IMR-90 (cell line): ENCODE measurements at regions not wholly inside any gene's neighbourhood (a gene's known extent, or its start where the extent isn't known, plus 50 kb on each side); places are given as distances from the start of the nearest gene placed in this dataset.

Source experiments
- ATAC-seq: fragments of 200-7000 bp; cut with Tn5 transposase; 2 replicates; pipeline ENCODE4 v1.9.1; 2020; ENCODE audit warnings: low read depth, mild to moderate bottlenecking, moderate library complexity
- BruUV-seq: library from RNA; stranded (reverse); fragments of 400-500 nt; replicated peaks from 2 replicates; lab custom pipeline; 2021; lab: Mats Ljungman, UMichigan
- CTCF ChIA-PET: fragments of 300-600 bp; formaldehyde crosslinking; extraction: SDS; loops from one replicate; lab custom pipeline; 2021; ENCODE audit warnings: antibody characterized with exemption; lab: Yijun Ruan, JAX
- POLR2A ChIA-PET: fragments of 300-600 bp; sonication (Branson Sonifier 250); formaldehyde crosslinking; loops from one replicate; lab custom pipeline; 2022; ENCODE audit warnings: antibody characterized with exemption; ENCODE audit not compliant: unreplicated experiment; lab: Charles Lee
- DNase-seq: peaks from one replicate; pipeline ENCODE4 v3.0.0; 2013
- H2AFZ ChIP-seq: replicated peaks from 2 replicates; pipeline ENCODE3; 2013; ENCODE audit warnings: low read length, mild to moderate bottlenecking; ENCODE audit not compliant: poor library complexity
- H2AK5ac ChIP-seq: 2 replicates; pipeline ENCODE4 v1.6.1; 2013; ENCODE audit warnings: low read depth, low read length, inconsistent platforms
- H2AK9ac ChIP-seq: replicated peaks from 2 replicates; pipeline ENCODE3; 2013; ENCODE audit warnings: mild to moderate bottlenecking, low read depth, low read length, moderate library complexity; ENCODE audit not compliant: poor library complexity
- H2BK120ac ChIP-seq: 2 replicates; pipeline ENCODE4 v1.6.1; 2013; ENCODE audit warnings: low read depth, low read length, inconsistent platforms
- H2BK15ac ChIP-seq: 3 replicates; pipeline ENCODE4 v1.6.1; 2013; ENCODE audit warnings: low read depth, low read length, inconsistent platforms
- H2BK20ac ChIP-seq: 2 replicates; pipeline ENCODE4 v1.6.1; 2013; ENCODE audit warnings: low read depth, mild to moderate bottlenecking, inconsistent platforms, low read length, moderate library complexity
- H2BK5ac ChIP-seq: 2 replicates; pipeline ENCODE4 v1.6.1; 2013; ENCODE audit warnings: mild to moderate bottlenecking, low read depth, low read length, inconsistent platforms; ENCODE audit not compliant: poor library complexity, severe bottlenecking
- H3K14ac ChIP-seq: replicated peaks from 2 replicates; pipeline ENCODE4 v1.6.1; 2013; ENCODE audit warnings: low read depth, low read length, inconsistent platforms
- H3K18ac ChIP-seq: 2 replicates; pipeline ENCODE4 v1.6.1; 2013; ENCODE audit warnings: low read depth, low read length, control low read depth
- H3K23ac ChIP-seq: 2 replicates; pipeline ENCODE4 v1.6.1; 2013; ENCODE audit warnings: low read depth, low read length, inconsistent platforms
- H3K27ac ChIP-seq: 2 replicates; pipeline ENCODE4 v1.5.1; 2013; ENCODE audit warnings: mild to moderate bottlenecking, control low read depth, low read length; ENCODE audit not compliant: insufficient read depth
- H3K27me3 ChIP-seq: 2 replicates; pipeline ENCODE4 v1.6.1; 2013; ENCODE audit warnings: low read length; ENCODE audit not compliant: control insufficient read depth, insufficient read depth
- H3K36me3 ChIP-seq: 2 replicates; pipeline ENCODE4 v1.6.1; 2013; ENCODE audit warnings: low read length, mixed read lengths; ENCODE audit not compliant: control insufficient read depth, insufficient read depth
- H3K4ac ChIP-seq: 2 replicates; pipeline ENCODE4 v1.6.1; 2013; ENCODE audit warnings: low read depth, low read length, inconsistent platforms
- H3K4me1 ChIP-seq: 2 replicates; pipeline ENCODE4 v1.6.1; 2013; ENCODE audit warnings: low read length, mixed read lengths; ENCODE audit not compliant: control insufficient read depth, insufficient read depth
- H3K4me2 ChIP-seq: 2 replicates; pipeline ENCODE4 v1.6.1; 2013; ENCODE audit warnings: low read depth, mild to moderate bottlenecking, control low read depth, low read length, moderate library complexity
- H3K4me3 ChIP-seq: 2 replicates; pipeline ENCODE4 v1.5.1; 2013; ENCODE audit warnings: low read depth, mild to moderate bottlenecking, control low read depth, low read length, moderate library complexity; ENCODE audit not compliant: insufficient read depth
- H3K56ac ChIP-seq: 2 replicates; pipeline ENCODE4 v1.6.1; 2013; ENCODE audit warnings: low read length, inconsistent platforms; ENCODE audit not compliant: insufficient read depth; ENCODE audit errors: extremely low read depth
- H3K79me1 ChIP-seq, 2 experiments: 2 replicates each; pipeline ENCODE4 v1.6.1; 2013; ENCODE audit warnings: low read length in 2 of 2, inconsistent platforms in 1 of 2, low read depth in 1 of 2
- H3K9ac ChIP-seq: 2 replicates; pipeline ENCODE4 v1.6.1; 2013; ENCODE audit warnings: low read depth, low read length, control low read depth
- H3K9me1 ChIP-seq: 2 replicates; pipeline ENCODE4 v1.6.1; 2013; ENCODE audit warnings: low read length, inconsistent platforms; ENCODE audit not compliant: insufficient read depth
- H3K9me3 ChIP-seq: 2 replicates; pipeline ENCODE4 v1.6.1; 2013; ENCODE audit warnings: low read length; ENCODE audit not compliant: control insufficient read depth, insufficient read depth
- H4K20me1 ChIP-seq: 2 replicates; pipeline ENCODE4 v1.6.1; 2013; ENCODE audit warnings: low read length, inconsistent platforms; ENCODE audit not compliant: insufficient read depth
- H4K5ac ChIP-seq: 2 replicates; pipeline ENCODE4 v1.6.1; 2013; ENCODE audit warnings: mild to moderate bottlenecking, low read depth, low read length, control low read depth
- H4K8ac ChIP-seq, 2 experiments: 2 replicates each; pipeline ENCODE4 v1.6.1; 2013; ENCODE audit warnings: low read depth in 2 of 2, low read length in 2 of 2, control low read depth in 1 of 2, inconsistent platforms in 1 of 2
- H4K91ac ChIP-seq: 2 replicates; pipeline ENCODE4 v1.6.1; 2013; ENCODE audit warnings: low read depth, low read length, inconsistent platforms; ENCODE audit not compliant: insufficient read depth
- BHLHE40 ChIP-seq: fragments of 150-350 bp; IDR thresholded peaks from 2 replicates; pipeline ENCODE4 v1.6.1; 2016; ENCODE audit warnings: mild to moderate bottlenecking, low read depth, low read length
- CEBPB ChIP-seq: IDR thresholded peaks from 2 replicates; pipeline ENCODE4 v1.6.1; 2012; ENCODE audit warnings: low read depth, low read length, improper control_type of control experiment
- ELK1 ChIP-seq: fragments of 150-350 bp; IDR thresholded peaks from 2 replicates; pipeline ENCODE4 v1.6.1; 2016; ENCODE audit warnings: low read depth, mild to moderate bottlenecking, low read length, moderate library complexity, borderline replicate concordance
- FOS ChIP-seq: fragments of 150-350 bp; IDR thresholded peaks from 2 replicates; pipeline ENCODE4 v1.6.1; 2016; ENCODE audit warnings: low read depth, low read length
- NFE2L2 ChIP-seq: fragments of 150-350 bp; IDR thresholded peaks from 2 replicates; pipeline ENCODE4 v1.6.1; 2016; ENCODE audit warnings: low read depth, mild to moderate bottlenecking, low read length
- WGBS, 2 experiments: methylation state at CpG; one replicate each; pipeline versions ENCODE4 v1.1.5 to v1.1.7; 2013; ENCODE audit warnings: missing lambda C conversion rate in 2 of 2; ENCODE audit not compliant: insufficient read length in 1 of 2; ENCODE audit errors: extremely low coverage in 2 of 2; 5-methylcytosine and 5-hydroxymethylcytosine counted together
- dilution Hi-C: fragments of 300-500 bp; cut with HindIII; formaldehyde crosslinking; loops from one replicate; pipeline ENCODE4 v1.14.3; 2018; ENCODE audit warnings: low sequenced_read_pairs; ENCODE audit not compliant: unreplicated experiment
- in situ Hi-C: fragments of 300-500 bp; cut with MboI; formaldehyde crosslinking; loops from 3 replicates; pipeline ENCODE4 v1.14.3; 2019; ENCODE audit warnings: low sequenced_read_pairs, inconsistent platforms, mixed read lengths
- intact Hi-C: fragments of 100-400 bp; cut with micrococcal nuclease; formaldehyde crosslinking; loops from 2 replicates; pipeline ENCODE4 v1.10.0; 2022

DNA sequence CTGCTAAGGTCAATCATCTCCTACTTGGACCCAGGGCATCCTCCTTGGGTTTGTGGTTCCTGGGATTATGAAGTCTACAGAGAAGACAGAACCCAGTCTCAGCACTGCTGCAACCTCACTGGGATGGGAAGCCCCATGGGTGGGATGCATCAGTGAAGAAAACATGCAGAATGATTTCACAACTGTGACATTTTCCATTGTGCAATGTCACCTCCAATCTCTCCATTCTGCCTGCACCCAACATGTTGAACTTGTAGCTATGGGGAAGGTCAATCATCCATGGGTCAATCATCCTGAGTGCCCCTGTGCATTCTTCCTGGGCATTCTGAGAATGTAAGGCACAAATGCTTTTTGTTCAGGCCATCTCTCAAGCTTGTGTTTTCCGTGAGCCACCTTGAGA lies 1004.4 kb upstream of the TMEM132C start:
- 60% methylated on average over 1 of the region's 1 CpG; no CpG with 5 or more reads in 1 of the 2 experiments for WGBS, 2 experiments
- Histone ChIP-seq H3K56ac (no peak overlapping the region), H3K4me3 (no peak overlapping the region), H3K9me1 (no peaks in the 10 kb centered on the region), H3K27ac (no peak overlapping the region), H2AFZ (no peak overlapping the region), H3K9me3 (peaks cover 5% of the 10 kb centered on the region), H4K5ac (no peak overlapping the region), H2BK5ac (no peak overlapping the region), H4K20me1 (no peaks in the 10 kb centered on the region), H2BK20ac (no peak overlapping the region), H2AK5ac (no peak overlapping the region), H3K14ac (no peak overlapping the region), H2BK15ac (no peak overlapping the region), H4K8ac (no peak overlapping the region), H3K18ac (no peak overlapping the region), H3K4me2 (no peak overlapping the region), H2BK120ac (no peak overlapping the region), H3K9ac (no peak overlapping the region), H3K4me1 (no peaks in the 10 kb centered on the region), H4K91ac (no peak overlapping the region), H3K79me1 (no peaks in the 10 kb centered on the region), H3K27me3 (no peaks in the 10 kb centered on the region), H3K36me3 (no peaks in the 10 kb centered on the region), H3K23ac (no peak overlapping the region), H3K4ac (no peak overlapping the region), H2AK9ac (no peak overlapping the region)
- DNase-seq (no peak), ATAC-seq (no peak)
- TF ChIP-seq BHLHE40 (no peak), ELK1 (no peak), NFE2L2 (no peak), FOS (no peak), CEBPB (peak; percentile 39)
- no TSS peak for BruUV-seq
- POLR2A ChIA-PET: no interaction called here
- CTCF ChIA-PET: no interaction called here
- dilution Hi-C loops: no loop called here
- in situ Hi-C loops: no loop called here
- intact Hi-C loops: no loop called here
